C4-2B (cell line): ENCODE measurements at regions not wholly inside any gene's neighbourhood (a gene's known extent, or its start where the extent isn't known, plus 50 kb on each side); places are given as distances from the start of the nearest gene placed in this dataset.

ENCODE experiments used
- H3K27ac ChIP-seq: fragments of 450-650 bp; 2 replicates; pipeline ENCODE4 v1.5.1; 2017
- ZFX ChIP-seq: fragments of 450-650 bp; IDR thresholded peaks from 2 replicates; pipeline ENCODE4 v1.6.1; 2017
- TF ChIP-seq, protein P1 (sequence below): fragments of 450-650 bp; conservative IDR thresholded peaks from 2 replicates; pipeline ENCODE4 v1.5.1; 2017; ENCODE audit warnings: mild to moderate bottlenecking

DNA sequence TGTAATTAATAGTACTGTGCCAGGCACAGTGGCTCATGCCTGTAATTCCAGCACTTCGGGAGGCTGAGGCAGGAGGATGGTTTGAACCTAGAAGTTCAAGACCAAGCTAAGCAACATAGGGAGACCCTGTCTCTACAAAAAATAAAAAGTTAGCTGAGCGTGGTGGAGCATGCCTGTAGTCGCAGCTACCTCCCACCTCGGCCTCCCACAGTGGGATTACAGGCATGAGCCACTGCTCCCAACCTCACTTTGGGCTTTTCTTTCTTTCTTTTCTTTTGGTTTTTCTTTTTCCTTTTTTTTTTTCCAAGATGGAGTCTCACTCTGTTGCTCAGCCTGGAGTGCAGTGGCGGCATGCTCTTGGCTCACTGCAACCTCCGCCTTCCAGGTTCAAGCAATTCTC lies 137.8 kb downstream of the MRM1 start:
- TF ChIP-seq, protein P1, sequence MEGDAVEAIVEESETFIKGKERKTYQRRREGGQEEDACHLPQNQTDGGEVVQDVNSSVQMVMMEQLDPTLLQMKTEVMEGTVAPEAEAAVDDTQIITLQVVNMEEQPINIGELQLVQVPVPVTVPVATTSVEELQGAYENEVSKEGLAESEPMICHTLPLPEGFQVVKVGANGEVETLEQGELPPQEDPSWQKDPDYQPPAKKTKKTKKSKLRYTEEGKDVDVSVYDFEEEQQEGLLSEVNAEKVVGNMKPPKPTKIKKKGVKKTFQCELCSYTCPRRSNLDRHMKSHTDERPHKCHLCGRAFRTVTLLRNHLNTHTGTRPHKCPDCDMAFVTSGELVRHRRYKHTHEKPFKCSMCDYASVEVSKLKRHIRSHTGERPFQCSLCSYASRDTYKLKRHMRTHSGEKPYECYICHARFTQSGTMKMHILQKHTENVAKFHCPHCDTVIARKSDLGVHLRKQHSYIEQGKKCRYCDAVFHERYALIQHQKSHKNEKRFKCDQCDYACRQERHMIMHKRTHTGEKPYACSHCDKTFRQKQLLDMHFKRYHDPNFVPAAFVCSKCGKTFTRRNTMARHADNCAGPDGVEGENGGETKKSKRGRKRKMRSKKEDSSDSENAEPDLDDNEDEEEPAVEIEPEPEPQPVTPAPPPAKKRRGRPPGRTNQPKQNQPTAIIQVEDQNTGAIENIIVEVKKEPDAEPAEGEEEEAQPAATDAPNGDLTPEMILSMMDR = no peak
- no peak for TF ChIP-seq ZFX
- H3K27ac ChIP-seq = no peak overlapping the region

- no peak overlapping the region for H3K27ac ChIP-seq
- no peak for TF ChIP-seq ZFX
- TF ChIP-seq, protein P1 = no peak
Observed at GRCh38 chr17:36740157-36740556, 138.8 kb downstream of the MRM1 start.

DNA sequence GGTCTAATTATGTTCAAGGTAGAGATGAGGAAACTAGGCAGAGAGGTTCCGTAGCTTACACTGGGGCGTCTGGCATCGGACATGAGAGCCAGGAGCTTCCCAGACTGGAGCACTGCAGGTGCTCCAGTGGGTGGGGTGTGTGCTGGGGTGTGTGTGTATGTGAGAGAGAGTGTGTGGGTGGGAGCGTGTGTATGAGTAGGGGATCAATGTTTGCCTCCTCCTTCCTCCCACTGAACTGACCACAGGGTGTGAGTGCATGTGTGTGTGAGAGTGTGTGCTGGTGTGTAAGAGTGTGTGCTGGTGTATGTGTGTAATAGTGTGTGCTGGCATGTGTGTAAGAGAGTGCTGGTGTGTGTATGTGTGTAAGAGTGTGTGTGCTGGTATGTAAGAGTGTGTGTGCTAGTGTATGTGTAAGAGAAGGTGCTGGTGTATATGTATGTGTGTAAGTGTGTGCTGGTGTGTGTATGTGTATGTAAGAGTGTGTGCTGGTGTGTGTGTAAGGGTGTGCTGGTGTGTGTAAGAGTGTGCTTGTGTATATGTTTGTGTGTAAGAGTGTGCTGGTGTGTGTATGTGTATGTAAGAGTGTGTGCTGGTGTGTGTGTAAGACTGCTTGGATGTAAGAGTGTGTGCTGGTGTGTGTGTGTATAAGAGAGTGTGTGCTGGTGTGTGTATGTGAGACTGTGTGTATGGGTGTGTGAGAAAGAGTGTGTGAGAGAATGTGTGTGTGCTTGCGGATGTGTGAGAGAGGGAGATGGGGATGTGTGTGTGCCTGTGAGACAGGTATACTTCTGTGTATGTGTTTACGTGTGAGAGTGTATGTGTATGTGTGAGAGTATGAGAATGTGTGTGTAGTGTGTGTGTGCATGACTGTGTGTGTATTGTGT lies 139.9 kb downstream of the MRM1 start:
- H3K27ac ChIP-seq = no peak overlapping the region
- TF ChIP-seq ZFX = no peak
- TF ChIP-seq, protein P1 = no peak

- no peak for TF ChIP-seq ZFX
- TF ChIP-seq, protein P1 = no peak
- no peak overlapping the region for H3K27ac ChIP-seq
Observed at GRCh38 chr17:36742267-36743000, 141.1 kb downstream of the MRM1 start.

- TF ChIP-seq, protein P1 = no peak
- no peak for TF ChIP-seq ZFX
- no peak overlapping the region for H3K27ac ChIP-seq
Observed at GRCh38 chr17:36743130-36743529, 141.7 kb downstream of the MRM1 start.

DNA sequence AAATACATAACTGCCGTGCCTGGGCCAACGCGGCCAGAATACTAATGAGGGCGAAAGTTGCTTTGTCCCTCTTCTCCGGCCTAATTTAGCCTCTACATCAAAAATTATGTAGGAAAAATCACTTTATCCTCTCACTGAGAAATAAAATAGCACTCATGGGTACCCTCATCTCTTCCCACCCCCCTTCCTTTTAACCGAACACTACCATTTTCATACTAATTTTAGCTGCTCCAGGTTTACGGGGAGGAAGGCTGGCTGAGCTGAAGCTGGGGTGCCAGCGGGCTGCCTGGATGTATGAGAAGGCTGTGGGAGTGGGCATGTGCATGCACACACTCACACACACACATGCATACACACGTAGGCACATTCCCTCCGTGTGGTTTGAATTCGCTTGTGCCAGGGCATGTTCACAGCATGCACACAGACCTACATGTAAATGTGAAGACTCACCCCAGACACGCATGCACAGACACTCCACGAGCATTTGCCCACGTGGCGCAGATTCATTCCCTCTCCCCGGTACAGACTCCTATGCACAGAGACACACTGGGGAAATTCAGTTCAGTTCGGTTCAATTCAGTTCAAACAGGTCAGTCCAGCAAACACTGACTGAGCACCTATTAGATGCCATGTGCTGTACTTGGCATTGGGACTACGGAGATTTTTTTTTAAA lies 145.1 kb downstream of the MRM1 start:
- no peak overlapping the region for H3K27ac ChIP-seq
- no peak for TF ChIP-seq ZFX
- TF ChIP-seq, protein P1 = no peak
